Activated CD4-positive, CD25-positive, alpha-beta regulatory T cell treated with anti-CD3 and anti-CD28 coated beads, Interleukin-2, amount 50 U/mL, for 72 hours (primary cell): ENCODE measurements at regions not wholly inside any gene's neighbourhood (a gene's known extent, or its start where the extent isn't known, plus 50 kb on each side); places are given as distances from the start of the nearest gene placed in this dataset.
A peak's percentile ranks its signal among the peaks of the same experiment; 100 is the strongest.

ENCODE experiments used
- DNase-seq: peaks from one replicate; pipeline ENCODE4 v3.0.0; 2021

- no peak for DNase-seq
Observed at GRCh38 chr20:60132162-60132826, 174.1 kb downstream of the CDH26 start.

GRCh38 chr20:60132827-60133670 is 174.8 kb downstream of the CDH26 start:
- no peak for DNase-seq

DNA sequence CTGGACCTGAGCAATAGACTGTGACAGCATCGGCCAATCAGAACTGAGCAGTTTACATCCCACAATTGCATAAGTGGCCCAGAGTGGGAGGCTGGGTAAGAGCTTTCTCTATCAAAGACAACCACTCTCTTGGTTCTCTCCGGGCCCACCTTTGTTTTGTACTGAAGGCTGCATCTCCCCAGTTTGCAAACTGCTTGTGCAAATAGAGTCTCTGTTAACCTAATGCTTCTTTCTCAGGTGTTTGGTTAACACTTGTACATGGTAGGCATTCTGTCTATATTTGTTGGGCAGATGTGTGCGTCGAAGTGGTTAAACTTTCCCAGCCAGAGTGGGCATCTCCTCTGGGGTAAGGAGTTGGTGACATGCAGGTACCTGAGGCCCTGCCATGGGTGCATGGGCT is 177.1 kb downstream of the CDH26 start:
- no peak for DNase-seq

- DNase-seq = no peak
Observed at GRCh38 chr20:60136645-60137401, 178.6 kb downstream of the CDH26 start.

GRCh38 chr20:60137657-60138245 is 179.5 kb downstream of the CDH26 start:
- DNase-seq = no peak

- peak; percentile 38 for DNase-seq
Observed at GRCh38 chr20:60138256-60139220, 180.3 kb downstream of the CDH26 start.

GRCh38 chr20:60139663-60140446 is 181.6 kb downstream of the CDH26 start:
- DNase-seq = no peak

- DNase-seq = no peak
Observed at GRCh38 chr20:60142587-60142986, 184.4 kb downstream of the CDH26 start.

- DNase-seq = no peak
Observed at GRCh38 chr20:60143261-60143842, 185.1 kb downstream of the CDH26 start.

DNA sequence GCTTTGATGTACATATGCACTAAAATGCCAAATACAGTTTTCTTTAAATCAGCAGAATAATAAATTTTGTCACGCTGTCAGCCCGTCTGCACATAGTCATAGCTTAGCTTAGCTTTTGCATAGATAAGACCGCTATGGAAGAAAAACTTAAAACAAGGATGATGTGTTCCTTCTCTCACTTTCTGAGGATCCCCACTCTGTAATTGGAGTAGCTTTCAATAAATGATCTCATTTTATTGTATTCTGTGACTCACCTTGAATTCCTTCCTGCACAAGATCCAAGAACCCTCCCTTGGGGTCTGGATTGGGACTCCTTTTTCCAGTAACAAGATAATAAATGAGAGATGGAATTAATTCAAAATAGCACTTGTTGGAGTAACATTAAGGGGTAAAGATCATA is 186.2 kb downstream of the CDH26 start:
- DNase-seq = no peak

- no peak for DNase-seq
Observed at GRCh38 chr20:60144974-60145527, 186.8 kb downstream of the CDH26 start.

GRCh38 chr20:60147004-60147403 is 188.8 kb downstream of the CDH26 start:
- DNase-seq = no peak

DNA sequence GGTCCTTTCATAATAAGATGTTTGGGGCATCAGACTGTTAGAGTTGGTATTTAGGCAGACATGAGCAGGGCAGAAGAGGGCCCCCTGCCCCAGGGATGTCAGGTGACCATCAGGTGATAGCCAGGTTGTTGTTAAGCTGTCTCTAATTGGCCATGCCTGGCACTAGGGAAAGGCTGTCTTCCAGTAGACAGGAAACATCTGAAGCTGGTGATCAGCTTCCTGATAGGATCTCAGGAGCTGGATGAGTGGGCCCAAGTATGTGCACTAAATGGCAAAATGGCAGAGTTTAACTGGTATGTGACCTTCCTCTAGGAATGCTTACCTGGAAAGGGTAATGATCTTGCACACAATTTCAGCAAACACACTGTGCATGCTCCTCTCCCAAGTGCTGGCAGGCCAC is 190.7 kb downstream of the CDH26 start:
- no peak for DNase-seq

DNA sequence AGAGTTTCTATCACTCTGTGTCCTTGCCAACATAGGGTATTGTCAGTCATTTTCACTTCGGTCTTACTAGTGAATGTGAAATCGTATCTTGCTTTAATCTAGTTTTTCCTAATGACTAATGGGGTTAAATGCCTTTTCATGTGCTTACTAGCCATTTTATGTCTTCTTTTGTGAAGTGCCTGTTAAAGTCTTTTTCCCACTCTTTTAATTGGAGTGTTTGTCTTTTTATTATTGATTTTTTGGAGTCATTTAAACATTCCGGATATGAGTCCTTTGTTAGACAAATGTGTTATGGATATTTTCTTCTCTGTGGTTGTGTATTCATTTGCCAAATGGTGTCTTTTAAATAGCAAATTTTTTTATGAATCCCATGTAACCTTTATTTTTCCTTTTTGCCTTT is 194.6 kb downstream of the CDH26 start:
- no peak for DNase-seq

GRCh38 chr20:60160451-60161145 is 202.4 kb downstream of the CDH26 start:
- DNase-seq = no peak

DNA sequence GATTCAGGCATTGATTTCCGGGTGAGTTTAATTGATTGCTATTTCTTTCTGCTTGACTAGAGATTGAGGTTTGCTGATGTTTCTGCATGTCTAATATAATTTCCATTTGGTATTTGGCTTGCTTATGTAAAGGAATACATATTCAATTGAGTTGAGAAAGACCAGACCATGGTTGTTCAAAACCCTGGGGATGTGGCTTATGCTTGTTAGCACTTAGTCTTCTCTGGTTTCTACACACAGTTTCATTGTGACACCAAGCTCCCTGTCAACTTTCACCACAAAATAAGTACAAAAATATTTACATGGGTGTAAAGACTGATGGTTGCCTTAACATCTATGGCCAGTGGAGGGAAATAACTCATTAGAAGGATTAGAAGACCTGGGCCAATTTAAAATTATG is 209.6 kb downstream of the CDH26 start:
- no peak for DNase-seq

DNA sequence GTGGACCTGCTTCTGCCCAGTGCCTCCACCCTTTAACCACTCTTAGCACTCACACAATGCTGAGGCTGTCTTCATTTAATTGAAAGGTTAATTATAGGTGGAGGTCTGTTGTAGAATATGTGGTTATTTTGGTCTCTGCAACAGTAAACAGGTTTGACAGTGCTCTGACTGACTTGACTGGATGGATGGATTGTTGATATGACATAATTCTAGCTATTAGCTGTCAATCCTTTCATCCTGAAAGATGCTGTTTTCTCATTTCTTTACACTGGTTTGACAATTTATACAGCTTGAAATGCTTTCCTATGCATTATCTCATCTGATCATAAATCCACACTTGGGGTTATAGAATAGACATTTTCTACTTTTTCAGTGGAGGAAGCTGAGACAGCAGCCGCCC is 210.7 kb downstream of the CDH26 start:
- DNase-seq = no peak

- no peak for DNase-seq
Observed at GRCh38 chr20:60170116-60170515, 211.9 kb downstream of the CDH26 start.

- no peak for DNase-seq
Observed at GRCh38 chr20:60171313-60171712, 213.1 kb downstream of the CDH26 start.

- no peak for DNase-seq
Observed at GRCh38 chr20:60171738-60172137, 213.5 kb downstream of the CDH26 start.
